ENCODE measurements at regions not wholly inside any gene's neighbourhood (a gene's known extent, or its start where the extent isn't known, plus 50 kb on each side); places are given as distances from the start of the nearest gene placed in this dataset.
"Not testable (repeated sequence)": the region's sequence is repeated elsewhere in the genome, so short reads cannot be mapped to it uniquely, and the experiment has no call there.

- ChIA-PET POLR2A (no interaction called here), CTCF (no interaction called here)
- Mint-ChIP-seq H3K9me3 (ENCODE audit: unreplicated experiment) (peaks cover 13% of the 10 kb centered on the region), H3K27me3 (ENCODE audit: insufficient read depth, unreplicated experiment) (peaks cover 15% of the 10 kb centered on the region), H3K27ac (ENCODE audit: unreplicated experiment) (no peak overlapping the region), H3K4me1 (ENCODE audit: low read depth, unreplicated experiment) (no peaks in the 10 kb centered on the region), H3K4me3 (ENCODE audit: unreplicated experiment) (no peak overlapping the region), H3K36me3 (ENCODE audit: insufficient read depth, unreplicated experiment) (no peaks in the 10 kb centered on the region)
- Histone ChIP-seq H3K4me1 (no peaks in the 10 kb centered on the region), H3K27me3 (replicated peaks; ENCODE audit: control insufficient read depth, insufficient read depth, low read length) (no peaks in the 10 kb centered on the region), H3K36me3 (ENCODE audit: control insufficient read depth, insufficient read depth, low read length) (no peaks in the 10 kb centered on the region), H3K9me3 (no peaks in the 10 kb centered on the region), H3K4me3 (ENCODE audit: low read depth, low read length) (no peak overlapping the region)
- intact Hi-C loops (cut with micrococcal nuclease; ENCODE audit: unreplicated experiment) = no loop called here
- TF ChIP-seq CTCF (IDR thresholded peaks at IDR 0.05; ENCODE audit: insufficient read depth in 1 of 2, low read depth in 1 of 2, low read length in 1 of 2, severe bottlenecking in 1 of 2, unreplicated experiment in 1 of 2) = no peak
- no peak for DNase-seq
- no TSS peak for BruUV-seq (replicated peaks)
Measured at GRCh38 chr1:111054656-111055055, 85.2 kb downstream of the DRAM2 start.

DNA sequence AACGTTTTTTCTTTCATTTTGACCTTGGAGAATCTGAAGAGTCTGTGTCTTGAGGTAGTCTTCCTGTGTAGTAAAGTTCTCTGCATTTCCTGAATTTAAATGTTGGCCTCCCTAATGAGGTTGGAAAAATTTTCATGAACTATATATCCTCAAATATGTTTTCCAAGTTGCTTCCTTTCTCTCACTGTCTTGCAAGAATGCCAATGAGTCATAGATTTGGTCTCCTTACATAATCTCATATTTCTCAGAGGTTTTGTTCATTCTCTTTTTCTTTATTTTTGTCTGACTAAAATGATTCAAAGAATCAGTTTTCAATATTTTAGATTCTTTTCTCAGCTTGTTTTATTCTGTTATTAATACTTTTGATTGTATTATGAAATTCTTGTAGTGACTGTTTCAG is 87.6 kb downstream of the DRAM2 start:
- H3K9me3 Mint-ChIP-seq (ENCODE audit: unreplicated experiment) = peaks cover 13% of the 10 kb centered on the region
- no peaks in the 10 kb centered on the region for H3K9me3 ChIP-seq
- H3K27ac Mint-ChIP-seq (ENCODE audit: unreplicated experiment) = no peak overlapping the region
- POLR2A ChIA-PET = no interaction called here
- intact Hi-C loops (cut with micrococcal nuclease; ENCODE audit: unreplicated experiment) = no loop called here
- H3K27me3 Mint-ChIP-seq (ENCODE audit: insufficient read depth, unreplicated experiment) = peaks cover 15% of the 10 kb centered on the region
- no peak for TF ChIP-seq CTCF (IDR thresholded peaks at IDR 0.05; ENCODE audit: insufficient read depth in 1 of 2, low read depth in 1 of 2, low read length in 1 of 2, severe bottlenecking in 1 of 2, unreplicated experiment in 1 of 2)
- CTCF ChIA-PET = no interaction called here
- H3K4me1 ChIP-seq = no peaks in the 10 kb centered on the region
- H3K4me1 Mint-ChIP-seq (ENCODE audit: low read depth, unreplicated experiment) = no peaks in the 10 kb centered on the region
- H3K36me3 ChIP-seq (ENCODE audit: control insufficient read depth, insufficient read depth, low read length) = no peaks in the 10 kb centered on the region
- DNase-seq = no peak
- no peak overlapping the region for H3K4me3 ChIP-seq (ENCODE audit: low read depth, low read length)
- no peak overlapping the region for H3K4me3 Mint-ChIP-seq (ENCODE audit: unreplicated experiment)
- H3K27me3 ChIP-seq (replicated peaks; ENCODE audit: control insufficient read depth, insufficient read depth, low read length) = no peaks in the 10 kb centered on the region
- BruUV-seq (replicated peaks) = no TSS peak
- H3K36me3 Mint-ChIP-seq (ENCODE audit: insufficient read depth, unreplicated experiment) = no peaks in the 10 kb centered on the region

- H3K36me3 Mint-ChIP-seq (ENCODE audit: insufficient read depth, unreplicated experiment); H3K36me3 ChIP-seq (ENCODE audit: control insufficient read depth, insufficient read depth, low read length); H3K27me3 Mint-ChIP-seq (ENCODE audit: insufficient read depth, unreplicated experiment); H3K9me3 ChIP-seq; CTCF ChIA-PET; H3K4me3 ChIP-seq (ENCODE audit: low read depth, low read length); H3K9me3 Mint-ChIP-seq (ENCODE audit: unreplicated experiment); H3K4me1 Mint-ChIP-seq (ENCODE audit: low read depth, unreplicated experiment); BruUV-seq (replicated peaks); H3K27ac Mint-ChIP-seq (ENCODE audit: unreplicated experiment); H3K27me3 ChIP-seq (replicated peaks; ENCODE audit: control insufficient read depth, insufficient read depth, low read length); H3K4me1 ChIP-seq; DNase-seq; POLR2A ChIA-PET; H3K4me3 Mint-ChIP-seq (ENCODE audit: unreplicated experiment): not testable (repeated sequence)
- intact Hi-C loops (cut with micrococcal nuclease; ENCODE audit: unreplicated experiment) = loop anchor here (10.0 kb wide), 2 partner anchors 83 to 97 kb away; partner anchors contain the start of genes CEPT1, DRAM2 and LRIF1
Measured at GRCh38 chr1:111048253-111048652, 84.5 kb upstream of the LRIF1 start.

All from Caco-2 (cell line).